Body of pancreas (tissue), 4 donors: ENCODE measurements at regions not wholly inside any gene's neighbourhood (a gene's known extent, or its start where the extent isn't known, plus 50 kb on each side); places are given as distances from the start of the nearest gene placed in this dataset.

ENCODE experiments used
- ATAC-seq: fragments of 150-250 bp; one replicate; pipeline ENCODE4 v1.9.1; 2016
- DNase-seq, 4 donors: peaks; one replicate each; pipeline ENCODE4 v3.0.0-alpha.2; 2019
- H3K27ac ChIP-seq, 4 donors: fragments of 200-600 bp; sonication (generic); 1 replicate in 3 of 4; 2 replicates in 1 of 4; pipeline versions ENCODE4 v1.5.1 to v1.6.1; 2016 to 2019; ENCODE audit warnings: mild to moderate bottlenecking in 1 of 4, mixed read lengths in 1 of 4, moderate library complexity in 1 of 4
- H3K27me3 ChIP-seq, 2 donors: fragments of 200-600 bp; sonication (generic); one replicate each; pipeline ENCODE4 v1.6.0; 2016; ENCODE audit warnings: mild to moderate bottlenecking in 1 of 2
- H3K36me3 ChIP-seq, 2 donors: fragments of 200-600 bp; sonication (generic); replicated peaks in 1 of 2; 2 replicates each; pipeline ENCODE4 v1.5.1; 2016; ENCODE audit warnings: low read depth in 2 of 2; ENCODE audit not compliant: insufficient read depth in 1 of 2
- H3K4me1 ChIP-seq: fragments of 200-600 bp; sonication (generic); one replicate; pipeline ENCODE4 v1.6.0; 2016
- H3K4me3 ChIP-seq, 2 donors: fragments of 200-600 bp; sonication (generic); 1 replicate in 1 of 2; 2 replicates in 1 of 2; pipeline ENCODE4 v1.5.1; 2016 to 2019
- H3K9me3 ChIP-seq, 3 donors: fragments of 200-600 bp; sonication (generic); 1 replicate in 2 of 3; 2 replicates in 1 of 3; pipeline ENCODE4 v1.5.1; 2016
- POLR2A ChIP-seq, 3 donors: fragments of 450-650 bp; IDR thresholded peaks; one replicate each; pipeline ENCODE4 v1.6.1; 2016; ENCODE audit warnings: antibody characterized with exemption in 3 of 3, mild to moderate bottlenecking in 2 of 3
- WGBS, 2 donors: methylation state at CpG; one replicate each; pipeline ENCODE4 v1.1.5; 2017; 5-methylcytosine and 5-hydroxymethylcytosine counted together
- intact Hi-C: fragments of 100-400 bp; cut with DNase I; formaldehyde crosslinking; loops from one replicate; pipeline ENCODE4 v1.15.1; 2023
- TF ChIP-seq, protein P1 (sequence below), 7 experiments: fragments of 450-650 bp in 4 of 7; fragments of 200-600 bp in 3 of 7; sonication (generic) in 3 of 7; IDR thresholded peaks; one replicate each; pipeline ENCODE4 v1.5.1; 2016 to 2019; ENCODE audit warnings: antibody characterized with exemption in 7 of 7

DNA sequence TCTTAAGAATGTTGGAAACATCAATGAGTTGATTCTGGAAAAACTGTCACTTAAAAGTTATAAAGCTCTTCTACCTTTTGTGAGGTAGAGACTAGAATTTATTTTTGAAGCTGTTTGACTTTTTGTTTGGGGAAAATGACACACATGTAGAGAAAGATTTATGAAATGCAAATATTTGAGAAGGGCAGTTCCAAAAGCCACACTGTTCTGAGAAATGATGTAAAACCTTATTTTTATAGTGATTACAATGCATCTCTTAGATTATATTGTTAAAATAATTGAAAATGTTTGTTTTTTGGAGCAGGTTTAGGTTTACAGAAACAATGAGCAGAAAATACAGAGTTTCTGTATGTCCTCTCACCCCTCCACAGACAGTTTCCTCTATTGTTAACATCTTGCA, 116.1 kb upstream of the CMC1 start:
- TF ChIP-seq, protein P1, sequence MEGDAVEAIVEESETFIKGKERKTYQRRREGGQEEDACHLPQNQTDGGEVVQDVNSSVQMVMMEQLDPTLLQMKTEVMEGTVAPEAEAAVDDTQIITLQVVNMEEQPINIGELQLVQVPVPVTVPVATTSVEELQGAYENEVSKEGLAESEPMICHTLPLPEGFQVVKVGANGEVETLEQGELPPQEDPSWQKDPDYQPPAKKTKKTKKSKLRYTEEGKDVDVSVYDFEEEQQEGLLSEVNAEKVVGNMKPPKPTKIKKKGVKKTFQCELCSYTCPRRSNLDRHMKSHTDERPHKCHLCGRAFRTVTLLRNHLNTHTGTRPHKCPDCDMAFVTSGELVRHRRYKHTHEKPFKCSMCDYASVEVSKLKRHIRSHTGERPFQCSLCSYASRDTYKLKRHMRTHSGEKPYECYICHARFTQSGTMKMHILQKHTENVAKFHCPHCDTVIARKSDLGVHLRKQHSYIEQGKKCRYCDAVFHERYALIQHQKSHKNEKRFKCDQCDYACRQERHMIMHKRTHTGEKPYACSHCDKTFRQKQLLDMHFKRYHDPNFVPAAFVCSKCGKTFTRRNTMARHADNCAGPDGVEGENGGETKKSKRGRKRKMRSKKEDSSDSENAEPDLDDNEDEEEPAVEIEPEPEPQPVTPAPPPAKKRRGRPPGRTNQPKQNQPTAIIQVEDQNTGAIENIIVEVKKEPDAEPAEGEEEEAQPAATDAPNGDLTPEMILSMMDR (IDR thresholded peaks at IDR 0.05) = no peak
- no peak for TF ChIP-seq POLR2A (IDR thresholded peaks at IDR 0.05)
- H3K27ac ChIP-seq = no peak overlapping the region
- no peaks in the 10 kb centered on the region for H3K9me3 ChIP-seq
- ATAC-seq (no peak), DNase-seq (no peak)
- intact Hi-C loops = no loop called here
- no peaks in the 10 kb centered on the region for H3K4me1 ChIP-seq
- H3K4me3 ChIP-seq = no peak overlapping the region
- H3K36me3 ChIP-seq = no peaks in the 10 kb centered on the region
- no peaks in the 10 kb centered on the region for H3K27me3 ChIP-seq

DNA sequence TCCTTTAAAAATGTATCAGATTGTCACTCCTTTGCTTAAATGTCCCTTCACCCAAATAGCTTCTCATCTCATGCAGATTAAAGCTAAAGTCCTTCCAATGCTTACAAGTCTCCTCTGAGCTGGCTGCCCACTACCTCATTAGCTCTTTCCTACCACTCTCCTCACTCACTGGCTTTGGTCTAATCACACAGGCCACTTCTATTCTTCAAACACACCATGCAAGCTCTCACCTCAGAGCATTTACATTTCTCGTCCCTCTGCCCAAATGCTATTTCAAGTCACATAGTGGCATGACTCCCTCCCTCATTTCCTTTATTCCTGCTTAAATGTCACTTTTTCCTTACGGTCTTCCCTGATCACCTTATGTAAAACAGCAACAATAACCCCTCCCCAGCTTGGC, 110.6 kb upstream of the CMC1 start:
- no peak overlapping the region for H3K4me3 ChIP-seq
- 85 to 89% methylated on average over 2 of the region's 2 CpGs for whole genome bisulfite sequencing, 2 donors
- intact Hi-C loops = no loop called here
- no peaks in the 10 kb centered on the region for H3K36me3 ChIP-seq
- no peak for ATAC-seq
- H3K9me3 ChIP-seq = no peaks in the 10 kb centered on the region
- DNase-seq = no peak
- TF ChIP-seq POLR2A (IDR thresholded peaks at IDR 0.05) = no peak
- TF ChIP-seq, protein P1 (IDR thresholded peaks at IDR 0.05) = no peak
- no peak overlapping the region for H3K27ac ChIP-seq
- no peaks in the 10 kb centered on the region for H3K27me3 ChIP-seq
- H3K4me1 ChIP-seq = peaks cover 23% of the 10 kb centered on the region

DNA sequence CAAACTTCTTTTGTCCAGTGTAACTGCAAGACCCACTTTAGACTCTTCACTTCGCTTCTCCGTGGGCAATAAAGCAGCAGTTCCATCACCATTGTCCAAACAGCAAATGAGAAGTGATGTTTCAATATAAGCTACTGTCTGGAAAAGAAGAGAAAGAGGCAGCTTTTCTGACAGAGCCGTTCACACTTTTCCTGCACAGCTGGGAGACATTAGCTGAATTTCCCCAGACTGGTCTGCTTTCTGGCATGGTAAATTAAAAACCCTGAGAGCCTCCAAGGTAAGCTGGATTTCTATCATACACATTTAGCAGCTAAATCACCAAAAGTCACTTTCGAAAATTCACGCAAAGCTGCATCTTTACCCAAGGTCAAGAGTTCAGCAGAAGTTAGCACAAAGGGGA, 108.5 kb upstream of the CMC1 start:
- intact Hi-C loops = no loop called here
- DNase-seq = no peak
- Histone ChIP-seq H3K36me3 (no peaks in the 10 kb centered on the region), H3K4me3 (no peak overlapping the region), H3K4me1 (peaks cover 24% of the 10 kb centered on the region), H3K9me3 (no peaks in the 10 kb centered on the region), H3K27ac (no peak overlapping the region), H3K27me3 (no peaks in the 10 kb centered on the region)
- WGBS, 2 donors = 62 to 69% methylated on average over 5 of the region's 5 CpGs
- no peak for ATAC-seq
- TF ChIP-seq POLR2A (IDR thresholded peaks at IDR 0.05) = no peak

DNA sequence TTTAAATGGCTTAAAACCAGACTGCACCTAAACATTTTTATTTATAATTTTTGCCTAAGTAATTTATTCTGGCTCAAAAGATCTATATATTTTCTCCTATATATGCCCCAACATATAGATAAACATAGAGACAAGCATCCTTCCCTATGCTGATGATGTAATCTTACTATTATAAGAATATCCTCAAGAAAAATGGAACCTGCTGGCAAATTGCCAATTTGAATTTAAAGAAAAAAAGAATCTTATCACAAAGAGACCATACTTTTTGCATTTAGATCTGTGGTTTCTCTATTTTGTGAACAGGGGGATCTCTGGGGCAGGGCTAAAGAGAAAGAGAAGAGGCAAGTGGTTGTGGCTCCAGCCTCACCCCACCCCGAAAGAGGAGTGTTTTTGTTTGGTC, 107.2 kb upstream of the CMC1 start:
- 71 to 94% methylated on average over 1 of the region's 1 CpG for WGBS, 2 donors
- no peak overlapping the region for H3K27ac ChIP-seq
- intact Hi-C loops = no loop called here
- H3K27me3 ChIP-seq = no peaks in the 10 kb centered on the region
- no peak for TF ChIP-seq POLR2A (IDR thresholded peaks at IDR 0.05)
- TF ChIP-seq, protein P1 (IDR thresholded peaks at IDR 0.05) = no peak
- DNase-seq = no peak
- no peaks in the 10 kb centered on the region for H3K36me3 ChIP-seq
- no peak for ATAC-seq
- H3K4me1 ChIP-seq = peaks cover 36% of the 10 kb centered on the region
- no peak overlapping the region for H3K4me3 ChIP-seq
- no peaks in the 10 kb centered on the region for H3K9me3 ChIP-seq

DNA sequence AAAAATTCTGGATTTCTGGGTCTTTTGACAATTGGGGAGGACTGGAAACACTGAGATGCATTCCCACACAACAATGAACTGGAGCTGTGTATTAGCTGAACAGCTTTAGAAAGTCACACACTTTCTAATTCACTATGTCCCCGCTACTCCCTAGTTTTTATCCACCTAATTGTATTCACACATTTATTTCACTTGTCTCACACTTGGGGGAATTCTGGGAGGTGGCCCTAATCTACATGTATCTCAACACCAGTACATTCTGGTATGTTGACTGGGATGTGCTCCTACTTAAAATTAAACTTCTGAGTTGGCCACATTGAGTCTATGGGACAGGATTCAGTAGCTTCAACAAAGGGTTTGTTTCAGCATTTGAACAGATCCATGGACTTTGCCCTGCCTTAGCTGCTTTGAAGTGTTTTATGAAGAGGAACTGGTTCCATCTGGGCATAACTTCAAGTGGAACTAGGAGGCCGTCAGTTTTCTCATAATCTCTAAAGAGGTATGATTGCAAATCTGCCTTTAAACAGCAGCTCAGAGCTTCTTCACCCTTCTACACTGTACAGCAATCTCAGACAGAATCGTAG, 106.5 kb upstream of the CMC1 start:
- Histone ChIP-seq H3K27ac (peak overlapping the region; percentile 35 to 56 (median 43)), H3K27me3 (no peaks in the 10 kb centered on the region), H3K36me3 (no peaks in the 10 kb centered on the region), H3K9me3 (no peaks in the 10 kb centered on the region), H3K4me1 (peaks cover 43% of the 10 kb centered on the region), H3K4me3 (no peak overlapping the region)
- DNase-seq (peak in 3 of 4 donors; percentile 19 to 45 (median 34)), ATAC-seq (peak; percentile 58)
- intact Hi-C loops = no loop called here
- 36 to 49% methylated on average over 3 of the region's 3 CpGs for WGBS, 2 donors
- TF ChIP-seq, protein P1 (IDR thresholded peaks at IDR 0.05) = no peak
- no peak for TF ChIP-seq POLR2A (IDR thresholded peaks at IDR 0.05)
